GM23338 (cell line): ENCODE measurements at regions not wholly inside any gene's neighbourhood (a gene's known extent, or its start where the extent isn't known, plus 50 kb on each side); places are given as distances from the start of the nearest gene placed in this dataset.

Source experiments
- ATAC-seq: fragments of 200-7000 bp; cut with Tn5 transposase; 3 replicates; pipeline ENCODE4 v1.9.1; 2020
- DNase-seq: peaks from one replicate; pipeline ENCODE4 v3.0.0-alpha.2; 2015; ENCODE audit warnings: low spot score
- H2AFZ ChIP-seq: fragments of 200-600 bp; sonication (generic); 2 replicates; pipeline ENCODE4 v1.8.0; 2016; ENCODE audit warnings: antibody characterized with exemption, mild to moderate bottlenecking, moderate library complexity
- H3F3A ChIP-seq: fragments of 200-600 bp; sonication (generic); replicated peaks from 2 replicates; pipeline ENCODE4 v1.8.0; 2017; ENCODE audit warnings: antibody characterized with exemption, mixed run types, low read depth
- H3K27ac ChIP-seq: fragments of 200-600 bp; sonication (generic); 2 replicates; pipeline ENCODE4 v1.6.1; 2016; ENCODE audit warnings: low read depth
- H3K27me3 ChIP-seq: fragments of 200-600 bp; sonication (generic); 2 replicates; pipeline ENCODE4 v1.8.0; 2016; ENCODE audit warnings: mild to moderate bottlenecking, mixed run types, moderate library complexity; ENCODE audit not compliant: insufficient read depth
- H3K36me3 ChIP-seq: fragments of 200-600 bp; sonication (generic); 2 replicates; pipeline ENCODE4 v1.8.0; 2016; ENCODE audit warnings: mild to moderate bottlenecking; ENCODE audit not compliant: insufficient read depth
- H3K4me1 ChIP-seq: fragments of 200-600 bp; sonication (generic); 2 replicates; pipeline ENCODE4 v1.8.0; 2016; ENCODE audit warnings: mild to moderate bottlenecking, moderate library complexity; ENCODE audit not compliant: insufficient read depth
- H3K4me2 ChIP-seq: fragments of 200-600 bp; sonication (generic); 2 replicates; pipeline ENCODE4 v1.7.1; 2017; ENCODE audit warnings: mixed run types
- H3K4me3 ChIP-seq: fragments of 200-600 bp; sonication (generic); 2 replicates; pipeline ENCODE4 v1.6.1; 2016; ENCODE audit warnings: mixed run types
- H3K79me2 ChIP-seq: fragments of 200-600 bp; sonication (generic); replicated peaks from 2 replicates; pipeline ENCODE4 v1.8.0; 2017; ENCODE audit warnings: mild to moderate bottlenecking; ENCODE audit not compliant: insufficient read depth
- H3K9me2 ChIP-seq: fragments of 200-600 bp; sonication (generic); 2 replicates; pipeline ENCODE4 v1.8.0; 2017; ENCODE audit not compliant: insufficient read depth
- H4K20me1 ChIP-seq: fragments of 200-600 bp; sonication (generic); replicated peaks from 2 replicates; pipeline ENCODE4 v1.8.0; 2017; ENCODE audit warnings: mild to moderate bottlenecking; ENCODE audit not compliant: insufficient read depth
- H3K27ac Mint-ChIP-seq: 2 replicates; pipeline ENCODE4 v1.8.0; 2020; ENCODE audit warnings: inconsistent platforms, mild to moderate bottlenecking, moderate library complexity, mixed read lengths
- H3K27me3 Mint-ChIP-seq: 3 replicates; pipeline ENCODE4 v1.8.0; 2022; ENCODE audit warnings: low read depth, mild to moderate bottlenecking, moderate library complexity, mixed read lengths, inconsistent platforms; ENCODE audit not compliant: insufficient read depth, poor library complexity
- H3K36me3 Mint-ChIP-seq: 3 replicates; pipeline ENCODE4 v1.8.0; 2021; ENCODE audit warnings: low read depth, mild to moderate bottlenecking, inconsistent platforms, moderate library complexity, mixed read lengths
- H3K4me1 Mint-ChIP-seq: 3 replicates; pipeline ENCODE4 v1.8.0; 2020; ENCODE audit warnings: mild to moderate bottlenecking, inconsistent platforms, mixed read lengths
- H3K4me3 Mint-ChIP-seq: 3 replicates; pipeline ENCODE4 v1.8.0; 2021; ENCODE audit warnings: moderate library complexity, mild to moderate bottlenecking, inconsistent platforms, mixed read lengths
- H3K9me3 Mint-ChIP-seq: 3 replicates; pipeline ENCODE4 v1.8.0; 2020; ENCODE audit warnings: moderate library complexity, mild to moderate bottlenecking, inconsistent platforms, mixed read lengths
- CREB1 ChIP-seq: fragments of 250-450 bp; sonication (Bioruptor Pico); IDR thresholded peaks from 2 replicates; pipeline ENCODE4 v1.5.0; 2020; ENCODE audit warnings: low read depth, mild to moderate bottlenecking, moderate library complexity
- CTCF ChIP-seq, 2 experiments: fragments of 200-600 bp in 1 of 2; sonication (generic) in 1 of 2; conservative IDR thresholded peaks; 2 replicates each; pipeline versions ENCODE4 v1.5.1 to v1.6.1; 2016 to 2017; ENCODE audit warnings: antibody characterized with exemption in 2 of 2, low read depth in 2 of 2, mild to moderate bottlenecking in 2 of 2, moderate library complexity in 1 of 2
- ETS1 ChIP-seq: IDR thresholded peaks from 2 replicates; pipeline ENCODE4 v1.6.1; 2016; ENCODE audit warnings: antibody characterized with exemption
- EZH2 ChIP-seq: fragments of 200-600 bp; sonication (generic); IDR thresholded peaks from one replicate; pipeline ENCODE4 v1.8.0; 2017; ENCODE audit warnings: antibody characterized with exemption, mild to moderate bottlenecking, low read depth; ENCODE audit not compliant: unreplicated experiment
- EZH2phosphoT487 ChIP-seq: fragments of 200-600 bp; sonication (generic); IDR thresholded peaks from one replicate; pipeline ENCODE4 v1.8.1; 2018; ENCODE audit warnings: antibody characterized with exemption; ENCODE audit not compliant: unreplicated experiment
- JUNB ChIP-seq: IDR thresholded peaks from one replicate; pipeline ENCODE4 v1.6.1; 2016; ENCODE audit warnings: antibody characterized with exemption; ENCODE audit not compliant: unreplicated experiment
- NANOG ChIP-seq: IDR thresholded peaks from 2 replicates; pipeline ENCODE4 v1.6.1; 2016; ENCODE audit warnings: antibody characterized with exemption, borderline replicate concordance
- POLR2AphosphoS5 ChIP-seq: IDR thresholded peaks from 2 replicates; pipeline ENCODE4 v1.6.1; 2016; ENCODE audit warnings: antibody characterized with exemption, low read depth
- REST ChIP-seq: IDR thresholded peaks from one replicate; pipeline ENCODE4 v1.6.1; 2018; ENCODE audit warnings: antibody characterized with exemption; ENCODE audit not compliant: unreplicated experiment
- STAT1 ChIP-seq: IDR thresholded peaks from one replicate; pipeline ENCODE4 v1.6.1; 2016; ENCODE audit warnings: antibody characterized with exemption; ENCODE audit not compliant: unreplicated experiment
- ZNF114 ChIP-seq: fragments of 250-450 bp; sonication (Bioruptor Pico); IDR thresholded peaks from 2 replicates; pipeline ENCODE4 v1.5.0; 2020; ENCODE audit warnings: mild to moderate bottlenecking, moderate library complexity
- ZNF331 ChIP-seq: fragments of 250-450 bp; sonication (Bioruptor Pico); IDR thresholded peaks from 2 replicates; pipeline ENCODE4 v1.5.0; 2020; ENCODE audit warnings: low read depth, mild to moderate bottlenecking, moderate library complexity
- ZNF462 ChIP-seq: fragments of 250-450 bp; sonication (Bioruptor Pico); IDR thresholded peaks from 2 replicates; pipeline ENCODE4 v1.5.0; 2020; ENCODE audit warnings: mild to moderate bottlenecking, moderate library complexity

- Histone ChIP-seq H3K4me2 (no peak overlapping the region), H3K9me2 (no peaks in the 10 kb centered on the region), H3K4me3 (no peak overlapping the region), H3K79me2 (no peaks in the 10 kb centered on the region), H3F3A (no peaks in the 10 kb centered on the region), H4K20me1 (no peaks in the 10 kb centered on the region), H3K27ac (no peak overlapping the region), H3K36me3 (no peaks in the 10 kb centered on the region), H3K27me3 (no peaks in the 10 kb centered on the region), H2AFZ (no peak overlapping the region), H3K4me1 (no peaks in the 10 kb centered on the region)
- Mint-ChIP-seq H3K4me1 (peaks cover 9% of the 10 kb centered on the region), H3K9me3 (no peaks in the 10 kb centered on the region), H3K4me3 (no peak overlapping the region), H3K27ac (no peak overlapping the region), H3K27me3 (no peaks in the 10 kb centered on the region), H3K36me3 (no peaks in the 10 kb centered on the region)
- DNase-seq (no peak), ATAC-seq (no peak)
- no peak for TF ChIP-seq NANOG
- no peak for TF ChIP-seq REST
- TF ChIP-seq ZNF331 (CRISPR knock-in tag) = no peak
- no peak for TF ChIP-seq EZH2
- TF ChIP-seq ETS1 = no peak
- TF ChIP-seq EZH2phosphoT487 = no peak
- no peak for TF ChIP-seq ZNF114 (CRISPR knock-in tag)
- no peak for TF ChIP-seq JUNB
- no peak for TF ChIP-seq CREB1
- no peak for TF ChIP-seq STAT1
- TF ChIP-seq POLR2AphosphoS5 = no peak
- no peak for TF ChIP-seq CTCF (conservative IDR thresholded peaks at IDR 0.05; ENCODE audit: low read depth in 2 of 2)
- TF ChIP-seq ZNF462 (CRISPR knock-in tag) = no peak
These were observed 131.7 kb downstream of the SPCS3 start for GRCh38 chr4:176451443-176451842.
